HG03575 (cell line): ENCODE measurements at regions not wholly inside any gene's neighbourhood (a gene's known extent, or its start where the extent isn't known, plus 50 kb on each side); places are given as distances from the start of the nearest gene placed in this dataset.
"Not testable (repeated sequence)": the region's sequence is repeated elsewhere in the genome, so short reads cannot be mapped to it uniquely, and the experiment has no call there.

ENCODE experiments used
- ATAC-seq: cut with Tn5 transposase; IDR thresholded peaks from one replicate; pipeline ENCODE4 v1.9.1; 2021; ENCODE audit not compliant: unreplicated experiment, insufficient number of reproducible peaks, low FRiP score; ENCODE audit errors: extremely low read depth

GRCh38 chr6:106739387-106739786 is 110.0 kb downstream of the QRSL1 start:
- no peak for ATAC-seq

GRCh38 chr6:106736502-106736901 is 107.1 kb downstream of the QRSL1 start:
- no peak for ATAC-seq

- no peak for ATAC-seq
These were observed 106.5 kb downstream of the QRSL1 start for GRCh38 chr6:106735828-106736227.

GRCh38 chr6:106735136-106735633 is 105.8 kb downstream of the QRSL1 start:
- ATAC-seq = no peak

GRCh38 chr6:106733386-106733785 is 104.0 kb downstream of the QRSL1 start:
- ATAC-seq = no peak

- no peak for ATAC-seq
These were observed 103.1 kb downstream of the QRSL1 start for GRCh38 chr6:106732376-106732940.

- ATAC-seq = no peak
These were observed 102.4 kb downstream of the QRSL1 start for GRCh38 chr6:106731843-106732160.

- ATAC-seq = no peak
These were observed 101.9 kb downstream of the QRSL1 start for GRCh38 chr6:106731144-106731842.

- ATAC-seq = no peak
These were observed 101.3 kb downstream of the QRSL1 start for GRCh38 chr6:106730718-106731117.

GRCh38 chr6:106730264-106730663 is 100.9 kb downstream of the QRSL1 start:
- ATAC-seq = no peak

GRCh38 chr6:106729841-106730240 is 100.5 kb downstream of the QRSL1 start:
- ATAC-seq = no peak

GRCh38 chr6:106728296-106728870 is 99.0 kb downstream of the QRSL1 start:
- ATAC-seq = no peak

GRCh38 chr6:106727480-106728149 is 98.2 kb downstream of the QRSL1 start:
- ATAC-seq = no peak

- ATAC-seq = no peak
These were observed 95.5 kb downstream of the QRSL1 start for GRCh38 chr6:106724848-106725247.

GRCh38 chr6:106724337-106724736 is 95.0 kb downstream of the QRSL1 start:
- no peak for ATAC-seq

- not testable (repeated sequence) for ATAC-seq
These were observed 94.0 kb downstream of the QRSL1 start for GRCh38 chr6:106723419-106723818.

- not testable (repeated sequence) for ATAC-seq
These were observed 91.8 kb downstream of the QRSL1 start for GRCh38 chr6:106721189-106721588.
